HepG2 (cell line): ENCODE measurements at regions not wholly inside any gene's neighbourhood (a gene's known extent, or its start where the extent isn't known, plus 50 kb on each side); places are given as distances from the start of the nearest gene placed in this dataset.

Experiments used
- FOXM1 ChIP-seq: sonication (generic); formaldehyde crosslinking; IDR thresholded peaks from 2 replicates; pipeline ENCODE4 v1.5.0; 2020; ENCODE audit warnings: missing genetic modification reagents
- FOXP1 ChIP-seq, 2 experiments: fragments of 450-650 bp in 1 of 2; IDR thresholded peaks; 2 replicates each; pipeline ENCODE4 v1.6.1; 2017 to 2018; ENCODE audit warnings: antibody characterized with exemption in 1 of 2
- HNF4A ChIP-seq: sonication (generic); formaldehyde crosslinking; IDR thresholded peaks from 2 replicates; pipeline ENCODE4 v1.4.0; 2020; ENCODE audit warnings: missing genetic modification reagents
- TF ChIP-seq, protein P1 (sequence below): sonication (generic); formaldehyde crosslinking; IDR thresholded peaks from 2 replicates; pipeline ENCODE4 v1.5.0; 2020; ENCODE audit warnings: mild to moderate bottlenecking, missing genetic modification reagents, moderate library complexity
- TF ChIP-seq, protein P2 (sequence below): sonication (generic); formaldehyde crosslinking; IDR thresholded peaks from 2 replicates; pipeline ENCODE4 v1.5.0; 2020; ENCODE audit warnings: mild to moderate bottlenecking, missing genetic modification reagents

DNA sequence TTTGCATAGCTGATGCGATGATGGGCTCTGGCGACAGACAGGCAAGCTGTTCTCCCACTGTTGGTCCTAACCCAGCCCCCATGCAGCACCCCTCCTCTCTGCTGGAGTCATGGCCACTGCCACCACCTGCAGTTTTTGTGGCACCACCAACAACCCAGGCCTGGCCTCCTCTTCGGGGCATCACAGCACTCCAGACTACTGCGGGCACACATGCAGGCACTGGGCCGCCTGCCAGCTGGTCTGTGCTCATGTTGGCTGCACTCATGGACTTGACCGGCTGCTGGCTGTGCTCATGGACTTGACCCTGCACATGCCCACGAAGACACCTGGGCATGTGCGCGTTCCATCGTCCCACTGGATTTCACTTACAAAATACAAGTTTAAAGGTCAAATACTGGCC, 130.9 kb upstream of the TMEM108 start:
- no peak for TF ChIP-seq FOXM1 (CRISPR knock-in tag)
- TF ChIP-seq, protein P1, sequence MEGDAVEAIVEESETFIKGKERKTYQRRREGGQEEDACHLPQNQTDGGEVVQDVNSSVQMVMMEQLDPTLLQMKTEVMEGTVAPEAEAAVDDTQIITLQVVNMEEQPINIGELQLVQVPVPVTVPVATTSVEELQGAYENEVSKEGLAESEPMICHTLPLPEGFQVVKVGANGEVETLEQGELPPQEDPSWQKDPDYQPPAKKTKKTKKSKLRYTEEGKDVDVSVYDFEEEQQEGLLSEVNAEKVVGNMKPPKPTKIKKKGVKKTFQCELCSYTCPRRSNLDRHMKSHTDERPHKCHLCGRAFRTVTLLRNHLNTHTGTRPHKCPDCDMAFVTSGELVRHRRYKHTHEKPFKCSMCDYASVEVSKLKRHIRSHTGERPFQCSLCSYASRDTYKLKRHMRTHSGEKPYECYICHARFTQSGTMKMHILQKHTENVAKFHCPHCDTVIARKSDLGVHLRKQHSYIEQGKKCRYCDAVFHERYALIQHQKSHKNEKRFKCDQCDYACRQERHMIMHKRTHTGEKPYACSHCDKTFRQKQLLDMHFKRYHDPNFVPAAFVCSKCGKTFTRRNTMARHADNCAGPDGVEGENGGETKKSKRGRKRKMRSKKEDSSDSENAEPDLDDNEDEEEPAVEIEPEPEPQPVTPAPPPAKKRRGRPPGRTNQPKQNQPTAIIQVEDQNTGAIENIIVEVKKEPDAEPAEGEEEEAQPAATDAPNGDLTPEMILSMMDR (CRISPR knock-in tag): no peak
- TF ChIP-seq HNF4A (CRISPR knock-in tag): no peak
- no peak for TF ChIP-seq FOXP1 (IDR thresholded peaks at IDR 0.05)
- no peak for TF ChIP-seq FOXP1 (CRISPR knock-in tag; IDR thresholded peaks at IDR 0.05)
- TF ChIP-seq, protein P2, sequence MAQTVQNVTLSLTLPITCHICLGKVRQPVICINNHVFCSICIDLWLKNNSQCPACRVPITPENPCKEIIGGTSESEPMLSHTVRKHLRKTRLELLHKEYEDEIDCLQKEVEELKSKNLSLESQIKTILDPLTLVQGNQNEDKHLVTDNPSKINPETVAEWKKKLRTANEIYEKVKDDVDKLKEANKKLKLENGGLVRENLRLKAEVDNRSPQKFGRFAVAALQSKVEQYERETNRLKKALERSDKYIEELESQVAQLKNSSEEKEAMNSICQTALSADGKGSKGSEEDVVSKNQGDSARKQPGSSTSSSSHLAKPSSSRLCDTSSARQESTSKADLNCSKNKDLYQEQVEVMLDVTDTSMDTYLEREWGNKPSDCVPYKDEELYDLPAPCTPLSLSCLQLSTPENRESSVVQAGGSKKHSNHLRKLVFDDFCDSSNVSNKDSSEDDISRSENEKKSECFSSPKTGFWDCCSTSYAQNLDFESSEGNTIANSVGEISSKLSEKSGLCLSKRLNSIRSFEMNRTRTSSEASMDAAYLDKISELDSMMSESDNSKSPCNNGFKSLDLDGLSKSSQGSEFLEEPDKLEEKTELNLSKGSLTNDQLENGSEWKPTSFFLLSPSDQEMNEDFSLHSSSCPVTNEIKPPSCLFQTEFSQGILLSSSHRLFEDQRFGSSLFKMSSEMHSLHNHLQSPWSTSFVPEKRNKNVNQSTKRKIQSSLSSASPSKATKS: no peak
